Calu3 (cell line): ENCODE measurements at regions not wholly inside any gene's neighbourhood (a gene's known extent, or its start where the extent isn't known, plus 50 kb on each side); places are given as distances from the start of the nearest gene placed in this dataset.

ENCODE experiments used
- BruUV-seq: library from RNA; stranded (reverse); fragments of 400-500 nt; replicated peaks from 2 replicates; lab custom pipeline; 2021; lab: Mats Ljungman, UMichigan
- CTCF ChIA-PET: fragments of 300-600 bp; sonication (Branson Sonifier 250); formaldehyde crosslinking; loops from one replicate; lab custom pipeline; 2022; ENCODE audit warnings: antibody characterized with exemption; lab: Charles Lee
- DNase-seq: peaks from one replicate; pipeline ENCODE4 v3.0.0; 2022
- H3K27ac Mint-ChIP-seq: one replicate; pipeline ENCODE4 v1.8.0; 2022; ENCODE audit warnings: mixed read lengths; ENCODE audit not compliant: unreplicated experiment
- H3K27me3 Mint-ChIP-seq: one replicate; pipeline ENCODE4 v1.8.0; 2022; ENCODE audit warnings: mixed read lengths; ENCODE audit not compliant: unreplicated experiment
- H3K36me3 Mint-ChIP-seq: one replicate; pipeline ENCODE4 v1.8.0; 2022; ENCODE audit warnings: mild to moderate bottlenecking, moderate library complexity, mixed read lengths; ENCODE audit not compliant: insufficient read depth, unreplicated experiment
- H3K4me1 Mint-ChIP-seq: one replicate; pipeline ENCODE4 v1.8.0; 2022; ENCODE audit warnings: mild to moderate bottlenecking, low read depth, mixed read lengths; ENCODE audit not compliant: unreplicated experiment
- H3K4me3 Mint-ChIP-seq: one replicate; pipeline ENCODE4 v1.8.0; 2022; ENCODE audit warnings: mild to moderate bottlenecking, low read depth, moderate library complexity, mixed read lengths; ENCODE audit not compliant: unreplicated experiment
- H3K9me3 Mint-ChIP-seq: one replicate; pipeline ENCODE4 v1.8.0; 2022; ENCODE audit warnings: low read depth, mixed read lengths; ENCODE audit not compliant: unreplicated experiment
- intact Hi-C: fragments of 100-400 bp; cut with micrococcal nuclease; formaldehyde crosslinking; loops from one replicate; pipeline ENCODE4 v1.10.0; 2022; ENCODE audit not compliant: unreplicated experiment
- TF ChIP-seq, protein P1 (sequence below): fragments of 200-600 bp; IDR thresholded peaks from one replicate; pipeline ENCODE4 v1.8.0; 2022; ENCODE audit warnings: antibody characterized with exemption; ENCODE audit not compliant: unreplicated experiment

DNA sequence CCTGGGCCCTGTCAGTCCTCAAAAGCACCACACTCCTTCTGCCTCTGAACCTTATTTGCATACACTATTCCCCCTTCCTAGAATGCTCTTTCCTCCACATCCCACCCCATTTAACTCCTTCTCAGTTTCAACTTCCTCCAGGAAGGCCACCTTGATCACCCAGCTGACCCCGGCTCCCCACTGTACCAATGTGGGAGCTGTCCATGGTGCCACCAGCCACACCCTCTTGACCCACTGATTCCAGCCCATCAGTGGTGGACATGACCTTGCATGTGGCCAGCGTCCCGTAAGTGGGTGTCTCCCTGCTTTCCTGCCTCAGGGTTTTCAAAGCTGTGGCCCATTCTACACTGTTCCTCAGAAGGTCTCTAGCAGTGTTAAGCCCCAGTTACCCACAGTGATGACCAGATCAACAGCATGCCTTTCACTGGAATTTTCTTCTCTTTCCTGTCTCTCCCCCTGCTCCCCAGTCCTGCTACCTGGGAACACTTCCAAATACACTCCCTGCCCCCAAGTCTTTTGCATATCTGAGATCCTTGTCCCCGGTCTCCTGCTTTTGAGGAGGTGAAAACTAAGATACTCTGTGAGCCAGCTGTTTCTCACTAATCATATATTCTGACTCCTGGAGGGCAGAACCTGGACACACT is 346.6 kb downstream of the MN1 start:
- H3K27me3 Mint-ChIP-seq: peaks cover 38% of the 10 kb centered on the region
- no peaks in the 10 kb centered on the region for H3K9me3 Mint-ChIP-seq
- TF ChIP-seq, protein P1, sequence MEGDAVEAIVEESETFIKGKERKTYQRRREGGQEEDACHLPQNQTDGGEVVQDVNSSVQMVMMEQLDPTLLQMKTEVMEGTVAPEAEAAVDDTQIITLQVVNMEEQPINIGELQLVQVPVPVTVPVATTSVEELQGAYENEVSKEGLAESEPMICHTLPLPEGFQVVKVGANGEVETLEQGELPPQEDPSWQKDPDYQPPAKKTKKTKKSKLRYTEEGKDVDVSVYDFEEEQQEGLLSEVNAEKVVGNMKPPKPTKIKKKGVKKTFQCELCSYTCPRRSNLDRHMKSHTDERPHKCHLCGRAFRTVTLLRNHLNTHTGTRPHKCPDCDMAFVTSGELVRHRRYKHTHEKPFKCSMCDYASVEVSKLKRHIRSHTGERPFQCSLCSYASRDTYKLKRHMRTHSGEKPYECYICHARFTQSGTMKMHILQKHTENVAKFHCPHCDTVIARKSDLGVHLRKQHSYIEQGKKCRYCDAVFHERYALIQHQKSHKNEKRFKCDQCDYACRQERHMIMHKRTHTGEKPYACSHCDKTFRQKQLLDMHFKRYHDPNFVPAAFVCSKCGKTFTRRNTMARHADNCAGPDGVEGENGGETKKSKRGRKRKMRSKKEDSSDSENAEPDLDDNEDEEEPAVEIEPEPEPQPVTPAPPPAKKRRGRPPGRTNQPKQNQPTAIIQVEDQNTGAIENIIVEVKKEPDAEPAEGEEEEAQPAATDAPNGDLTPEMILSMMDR: no peak
- DNase-seq: no peak
- CTCF ChIA-PET: no interaction called here
- H3K36me3 Mint-ChIP-seq: no peaks in the 10 kb centered on the region
- H3K4me3 Mint-ChIP-seq: no peak overlapping the region
- H3K27ac Mint-ChIP-seq: no peak overlapping the region
- no TSS peak for BruUV-seq
- intact Hi-C loops: no loop called here
- H3K4me1 Mint-ChIP-seq: peaks cover 27% of the 10 kb centered on the region

DNA sequence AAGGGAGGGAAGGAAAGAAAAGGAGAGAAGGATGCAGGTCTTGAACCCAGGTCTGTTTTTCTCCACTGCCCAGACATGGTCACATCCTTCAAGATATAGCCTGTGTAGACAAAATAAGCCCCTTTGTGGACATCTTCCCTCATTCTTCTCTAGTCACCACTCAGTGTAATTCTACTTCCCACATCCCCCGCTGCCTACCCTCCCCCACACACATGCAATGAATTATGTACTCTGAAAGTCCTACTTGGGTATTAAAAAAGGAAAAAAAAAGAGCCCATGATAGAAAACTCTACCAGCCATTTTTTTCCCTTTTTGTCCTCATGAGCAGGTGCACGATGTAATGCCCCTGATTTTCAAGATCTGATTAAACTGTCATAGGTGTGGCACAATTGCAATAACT is 346.0 kb downstream of the MN1 start:
- Mint-ChIP-seq H3K27me3 (peaks cover 38% of the 10 kb centered on the region), H3K36me3 (no peaks in the 10 kb centered on the region), H3K27ac (no peak overlapping the region), H3K4me3 (no peak overlapping the region), H3K4me1 (peaks cover 30% of the 10 kb centered on the region), H3K9me3 (no peaks in the 10 kb centered on the region)
- CTCF ChIA-PET: no interaction called here
- no peak for DNase-seq
- TF ChIP-seq, protein P1: no peak
- BruUV-seq: no TSS peak
- intact Hi-C loops: no loop called here

DNA sequence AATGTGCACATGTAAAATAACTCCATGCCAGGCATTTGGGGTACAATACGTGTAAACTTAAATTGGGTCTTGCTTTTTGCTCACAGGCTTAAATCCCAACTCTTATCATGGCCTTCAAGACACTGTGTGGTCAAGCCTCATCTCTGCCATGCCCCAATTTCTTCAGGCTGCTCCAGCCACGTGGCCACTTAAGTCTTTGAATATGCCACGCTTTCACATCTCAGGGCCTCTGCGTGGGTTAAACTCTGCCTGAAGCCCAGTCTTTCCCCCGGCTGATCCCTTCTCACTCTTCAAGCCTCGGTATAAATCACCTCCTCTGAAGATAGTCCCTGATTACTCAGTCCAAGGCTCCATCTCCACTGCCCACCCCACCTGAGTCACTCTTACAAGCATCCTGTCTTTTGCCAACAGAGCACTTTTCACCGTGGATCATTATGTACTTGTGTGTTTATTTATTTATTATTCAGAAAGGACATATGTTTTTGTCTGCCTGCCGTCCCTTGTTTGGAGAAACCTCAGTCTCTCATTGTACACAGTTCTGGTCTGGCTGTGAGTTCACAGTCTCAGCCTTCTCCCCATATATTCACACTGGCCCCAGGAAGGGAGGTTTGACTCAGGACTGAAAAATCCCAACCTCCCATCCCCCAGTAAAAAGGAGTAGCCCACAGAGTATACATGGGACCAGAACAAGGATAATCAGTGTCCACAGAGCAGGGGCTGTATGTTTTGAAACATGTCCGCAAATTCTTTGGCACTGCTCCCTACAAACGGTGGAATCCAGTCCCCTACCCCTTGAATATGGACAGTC is 344.7 kb downstream of the MN1 start:
- TF ChIP-seq, protein P1: no peak
- no peaks in the 10 kb centered on the region for H3K36me3 Mint-ChIP-seq
- H3K4me1 Mint-ChIP-seq: peaks cover 40% of the 10 kb centered on the region
- BruUV-seq: no TSS peak
- peaks cover 26% of the 10 kb centered on the region for H3K27me3 Mint-ChIP-seq
- no peaks in the 10 kb centered on the region for H3K9me3 Mint-ChIP-seq
- H3K27ac Mint-ChIP-seq: no peak overlapping the region
- DNase-seq: no peak
- no peak overlapping the region for H3K4me3 Mint-ChIP-seq
- CTCF ChIA-PET: no interaction called here
- intact Hi-C loops: no loop called here

DNA sequence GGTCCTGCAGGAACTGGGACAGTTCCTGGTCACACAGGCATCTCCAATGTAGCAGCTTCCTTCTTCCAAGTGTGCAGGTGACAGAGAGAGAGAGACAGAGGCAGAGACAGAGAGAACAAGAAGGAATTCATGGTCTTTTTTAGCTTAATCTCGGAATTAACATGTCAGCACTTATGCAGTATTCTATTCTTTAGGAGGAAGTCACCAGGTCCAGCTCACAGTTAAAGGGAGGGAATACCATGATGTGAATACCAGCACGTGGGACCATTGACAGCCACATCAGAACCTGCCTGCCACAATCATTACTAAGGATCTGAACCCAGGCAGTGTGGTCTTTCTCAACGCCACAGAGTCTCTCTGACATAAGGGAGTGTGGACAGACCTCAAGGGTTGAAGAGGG is 341.6 kb downstream of the MN1 start:
- BruUV-seq: no TSS peak
- CTCF ChIA-PET: no interaction called here
- TF ChIP-seq, protein P1: no peak
- Mint-ChIP-seq H3K27ac (no peak overlapping the region), H3K36me3 (no peaks in the 10 kb centered on the region), H3K4me3 (no peak overlapping the region), H3K9me3 (no peaks in the 10 kb centered on the region), H3K27me3 (peaks cover 6% of the 10 kb centered on the region), H3K4me1 (peaks cover 50% of the 10 kb centered on the region)
- intact Hi-C loops: no loop called here
- no peak for DNase-seq
